ENCODE measurements at regions not wholly inside any gene's neighbourhood (a gene's known extent, or its start where the extent isn't known, plus 50 kb on each side); places are given as distances from the start of the nearest gene placed in this dataset.

GRCh38 chr2:8098476-8099266 lies 583.2 kb upstream of the ID2 start:
- TF ChIP-seq HDAC2 (IDR thresholded peaks at IDR 0.05): no peak
- no peak for TF ChIP-seq POLR2AphosphoS2 (conservative IDR thresholded peaks at IDR 0.05; ENCODE audit: low read length)
- TF ChIP-seq NPAS2 (CRISPR knock-in tag; IDR thresholded peaks at IDR 0.05; ENCODE audit: borderline replicate concordance): no peak
- no peak for TF ChIP-seq HEYL (CRISPR knock-in tag; IDR thresholded peaks at IDR 0.05)
- TF ChIP-seq CBX8 (IDR thresholded peaks at IDR 0.05): no peak
- TF ChIP-seq PHF8 (IDR thresholded peaks at IDR 0.05; ENCODE audit: borderline replicate concordance, low read depth): no peak
- no peak for TF ChIP-seq ESRRA (IDR thresholded peaks at IDR 0.05; ENCODE audit: borderline replicate concordance, low read length)
- TF ChIP-seq HOXB13 (CRISPR knock-in tag; IDR thresholded peaks at IDR 0.05; ENCODE audit: low read depth): no peak
- no peak for TF ChIP-seq CHD4 (IDR thresholded peaks at IDR 0.05; ENCODE audit: borderline replicate concordance)
- TF ChIP-seq GATA3 (IDR thresholded peaks at IDR 0.05; ENCODE audit: borderline replicate concordance): no peak
- no peak for TF ChIP-seq CHD2 (IDR thresholded peaks at IDR 0.05; ENCODE audit: low read length, partially characterized antibody)
- TF ChIP-seq ZNF302 (CRISPR knock-in tag; IDR thresholded peaks at IDR 0.05): no peak
- no peak for TF ChIP-seq KDM5A (IDR thresholded peaks at IDR 0.05)
- no peak for TF ChIP-seq BHLHE40 (IDR thresholded peaks at IDR 0.05; ENCODE audit: low read depth, low read length)
- POLR2A ChIA-PET: no interaction called here
- Histone ChIP-seq H3K27ac (no peak overlapping the region), H3K4me2 (no peak overlapping the region), H3K9me3 (no peaks in the 10 kb centered on the region), H3K4me1 (peaks cover 18% of the 10 kb centered on the region), H3K4me3 (no peak overlapping the region)
- no peak for ATAC-seq
- no peak for DNase-seq (ENCODE audit: low read depth in 1 of 2, low spot score in 1 of 2)
- CTCF ChIA-PET: interaction anchor here (0.5 to 1.3 kb wide), 2 partner anchors 9 to 807 kb away, joined by 3 to 5 read pairs; no protein-coding TSS in a partner anchor
- FAIRE-seq: no peak
- 41% methylated on average over 6 of the region's 6 CpGs for WGBS (ENCODE audit: missing lambda C conversion rate)

DNA sequence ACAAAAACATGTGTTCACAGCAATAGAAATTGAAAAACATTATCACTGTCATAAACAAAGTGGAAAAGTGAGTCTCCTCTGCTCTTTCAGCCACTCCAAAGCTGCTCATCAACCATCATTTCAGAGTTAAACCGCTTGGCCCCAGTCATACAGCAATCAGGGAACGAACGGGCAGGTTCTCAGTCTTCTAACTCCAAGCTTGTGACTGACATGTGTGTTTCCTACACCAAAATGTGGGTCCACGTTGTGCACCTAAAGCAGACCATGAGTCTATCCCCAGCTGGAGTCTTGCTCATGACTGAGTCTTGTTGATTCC lies 582.6 kb upstream of the ID2 start:
- WGBS (ENCODE audit: missing lambda C conversion rate): 73% methylated on average over 4 of the region's 4 CpGs
- DNase-seq (ENCODE audit: low read depth in 1 of 2, low spot score in 1 of 2) (no peak), FAIRE-seq (no peak), ATAC-seq (no peak)
- Histone ChIP-seq H3K9me3 (no peaks in the 10 kb centered on the region), H3K4me1 (peaks cover 22% of the 10 kb centered on the region), H3K4me3 (no peak overlapping the region), H3K27ac (no peak overlapping the region), H3K4me2 (no peak overlapping the region)
- ChIA-PET CTCF (interaction anchor here (0.5 kb wide), 1 partner anchor 806 kb away, joined by 5 read pairs; no protein-coding TSS in a partner anchor), POLR2A (no interaction called here)
- TF ChIP-seq HDAC2 (IDR thresholded peaks at IDR 0.05) (no peak), RFX5 (IDR thresholded peaks at IDR 0.05) (no peak), POLR2AphosphoS2 (conservative IDR thresholded peaks at IDR 0.05; ENCODE audit: low read length) (no peak), BCL3 (IDR thresholded peaks at IDR 0.05) (no peak), KDM5A (IDR thresholded peaks at IDR 0.05) (no peak), CEBPB (IDR thresholded peaks at IDR 0.05) (no peak), HOXB13 (CRISPR knock-in tag; IDR thresholded peaks at IDR 0.05; ENCODE audit: low read depth) (no peak), FOSL2 (IDR thresholded peaks at IDR 0.05) (no peak), FOSL2 (CRISPR knock-in tag; IDR thresholded peaks at IDR 0.05) (no peak), RCOR1 (IDR thresholded peaks at IDR 0.05; ENCODE audit: low read depth, low read length) (no peak), MAZ (IDR thresholded peaks at IDR 0.05; ENCODE audit: borderline replicate concordance, low read depth, low read length) (no peak), HOXA7 (CRISPR knock-in tag; IDR thresholded peaks at IDR 0.05) (no peak), ZC3H11A (IDR thresholded peaks at IDR 0.05) (no peak), MAFK (IDR thresholded peaks at IDR 0.05; ENCODE audit: partially characterized antibody) (no peak), KDM1A (IDR thresholded peaks at IDR 0.05; ENCODE audit: low read depth) (no peak), FOXS1 (CRISPR knock-in tag; IDR thresholded peaks at IDR 0.05) (no peak)
- TF ChIP-seq, protein P1, sequence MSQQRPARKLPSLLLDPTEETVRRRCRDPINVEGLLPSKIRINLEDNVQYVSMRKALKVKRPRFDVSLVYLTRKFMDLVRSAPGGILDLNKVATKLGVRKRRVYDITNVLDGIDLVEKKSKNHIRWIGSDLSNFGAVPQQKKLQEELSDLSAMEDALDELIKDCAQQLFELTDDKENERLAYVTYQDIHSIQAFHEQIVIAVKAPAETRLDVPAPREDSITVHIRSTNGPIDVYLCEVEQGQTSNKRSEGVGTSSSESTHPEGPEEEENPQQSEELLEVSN (IDR thresholded peaks at IDR 0.05; ENCODE audit: borderline replicate concordance, low read depth): no peak
